ENCODE measurements at regions not wholly inside any gene's neighbourhood (a gene's known extent, or its start where the extent isn't known, plus 50 kb on each side); places are given as distances from the start of the nearest gene placed in this dataset.

DNA sequence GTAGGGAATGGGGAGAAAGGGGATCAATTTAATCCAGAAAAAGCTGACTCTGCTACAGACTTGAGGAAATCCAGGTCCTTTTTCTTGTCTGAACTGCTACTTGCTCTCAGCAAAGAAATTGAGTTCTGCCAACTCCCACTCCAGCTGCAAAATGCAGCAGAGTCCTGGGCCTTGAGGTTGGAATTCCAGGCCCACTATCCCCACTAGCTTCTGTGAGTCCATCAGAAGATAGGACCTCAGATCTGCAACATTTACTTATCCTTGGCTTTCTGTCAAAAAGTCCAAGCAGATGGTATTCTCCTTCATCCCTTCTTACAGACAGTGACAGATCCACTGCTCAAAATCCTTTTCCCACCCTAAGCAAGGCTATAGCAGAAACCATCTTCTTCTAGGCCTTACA, 219.2 kb downstream of the ARHGAP12 start:
- no peak for DNase-seq (ENCODE audit: low read depth in 2 of 2)

DNA sequence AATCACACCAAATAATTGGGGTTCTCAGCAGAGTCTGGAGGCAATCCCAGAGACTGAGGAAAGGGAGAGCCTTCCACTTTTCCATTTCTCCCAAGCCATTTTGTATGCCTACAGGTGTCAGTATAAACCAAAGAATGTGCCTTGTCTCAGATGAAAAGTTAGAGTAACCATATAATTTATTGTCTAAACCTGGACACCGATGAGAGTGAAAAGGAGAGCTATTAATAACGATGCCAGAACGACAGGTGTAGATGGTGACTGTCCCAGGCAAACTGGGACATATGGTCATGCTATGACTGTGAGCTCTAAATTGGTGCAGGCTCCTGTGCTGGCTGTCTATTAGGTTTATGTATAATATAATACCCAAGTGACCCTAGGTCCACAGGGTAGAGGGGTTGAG, 219.6 kb downstream of the ARHGAP12 start:
- DNase-seq (ENCODE audit: low read depth in 2 of 2) = no peak

DNA sequence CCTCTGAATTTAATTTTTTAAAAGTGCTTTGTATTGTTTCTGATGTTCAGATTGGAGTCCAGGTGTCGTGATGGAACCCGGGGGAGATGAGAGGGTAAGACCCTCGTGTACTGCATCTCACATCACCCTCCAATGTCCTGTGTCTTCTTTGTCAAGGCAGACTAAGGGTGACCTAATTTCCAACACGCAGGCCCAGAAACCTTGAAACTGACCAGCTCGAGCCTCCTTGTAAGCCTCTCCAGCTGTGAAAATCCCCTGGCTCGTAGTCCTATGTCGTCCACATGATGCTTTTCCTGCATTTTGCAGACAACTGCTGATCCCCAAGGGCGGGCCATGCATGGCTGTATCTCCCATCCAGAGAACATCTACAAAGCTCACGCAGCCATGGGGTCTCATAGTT, 220.2 kb downstream of the ARHGAP12 start:
- no peak for DNase-seq (ENCODE audit: low read depth in 2 of 2)

DNA sequence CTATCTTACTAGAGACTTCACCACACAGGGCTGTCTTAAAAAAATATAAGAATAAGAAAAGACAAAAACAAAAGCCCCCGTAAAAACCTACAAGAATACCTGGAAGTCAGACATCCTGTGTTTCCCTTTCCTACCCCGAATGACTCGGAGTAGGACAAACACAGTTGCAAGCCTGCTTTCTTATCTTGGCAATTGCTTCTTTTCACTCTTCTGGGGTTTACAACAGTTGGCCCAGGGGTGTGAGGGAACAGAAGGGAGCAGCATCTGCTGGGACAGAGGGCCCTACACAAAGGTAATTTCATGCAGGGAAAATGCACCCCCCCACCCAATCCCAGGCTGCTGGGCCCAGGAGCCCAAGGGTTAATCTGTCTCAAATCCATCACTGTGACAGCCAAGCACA, 220.6 kb downstream of the ARHGAP12 start:
- no peak for DNase-seq (ENCODE audit: low read depth in 2 of 2)

DNA sequence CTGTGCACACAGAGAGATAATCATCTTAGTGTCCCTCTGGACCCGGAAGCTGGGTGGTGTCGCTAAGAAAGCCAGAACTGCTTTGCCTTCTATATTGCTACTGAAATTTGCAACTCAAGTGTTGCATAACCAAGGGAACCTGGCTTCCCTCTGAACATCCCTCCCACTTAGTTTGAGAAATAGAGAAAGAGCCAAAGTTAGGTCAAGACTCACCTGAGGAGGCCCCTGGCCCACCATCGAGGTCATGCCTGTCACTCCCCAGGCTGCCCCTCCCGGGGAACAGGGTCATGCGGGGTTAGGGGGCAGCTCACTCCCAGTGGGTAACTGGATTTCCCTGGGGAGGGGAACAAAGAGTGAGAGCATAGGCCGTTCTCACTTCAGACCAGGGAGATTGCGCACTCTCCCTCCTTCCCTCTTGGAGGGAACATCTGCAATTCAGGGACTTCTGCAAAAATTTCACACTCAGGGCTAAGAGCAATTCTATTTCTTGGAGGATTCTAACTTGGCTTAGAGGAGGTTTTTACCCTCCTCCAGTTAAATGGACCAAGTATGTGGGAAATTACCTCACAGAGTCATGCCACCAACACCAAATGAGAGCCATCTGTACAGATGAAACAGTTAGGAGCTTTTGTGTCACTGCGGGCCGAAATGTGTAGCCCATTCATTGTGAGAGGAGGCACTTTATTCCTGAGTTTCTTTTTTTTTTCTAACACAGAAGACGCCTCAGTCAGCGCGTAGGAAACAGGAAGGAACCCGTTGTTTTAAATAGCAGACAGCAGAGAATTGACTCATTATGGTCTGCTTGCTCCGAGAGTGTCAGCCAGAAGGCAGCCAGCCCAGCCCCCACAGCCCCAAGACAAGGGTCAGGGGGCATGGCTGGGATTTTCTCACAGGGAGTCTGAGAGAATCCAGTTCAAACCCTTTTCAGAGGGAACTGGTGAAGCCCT, 221.3 kb downstream of the ARHGAP12 start:
- no peak for DNase-seq (ENCODE audit: low read depth in 2 of 2)

DNA sequence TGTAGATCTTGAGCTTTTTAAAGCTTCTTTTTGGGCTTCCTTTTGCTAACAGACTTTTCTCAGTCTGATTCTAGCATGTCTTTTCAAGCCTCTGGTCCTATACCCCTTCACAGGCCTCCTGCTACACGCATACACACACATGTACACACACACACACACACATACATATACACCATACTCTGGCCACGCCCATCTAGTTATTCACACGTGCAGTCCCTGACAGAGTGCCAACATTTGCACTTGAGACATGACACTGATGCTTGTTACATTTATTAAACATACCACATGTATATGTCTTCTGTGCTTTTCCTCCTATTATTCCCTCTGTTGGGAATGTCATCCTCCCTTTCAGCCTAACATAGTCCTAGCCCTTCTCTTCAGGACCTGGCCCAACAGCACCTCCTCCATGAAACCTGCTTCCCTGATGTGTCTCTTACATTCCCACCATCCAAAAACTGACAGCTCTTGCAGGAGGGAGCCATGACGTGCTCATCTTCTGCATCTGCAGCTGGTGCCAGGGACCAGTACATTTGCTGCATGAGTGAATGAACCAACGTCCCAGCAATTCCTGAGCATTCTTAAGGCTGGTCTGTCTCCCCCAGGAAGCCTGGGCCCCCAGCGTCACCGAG, 222.1 kb downstream of the ARHGAP12 start:
- DNase-seq (ENCODE audit: low read depth in 2 of 2) = no peak

DNA sequence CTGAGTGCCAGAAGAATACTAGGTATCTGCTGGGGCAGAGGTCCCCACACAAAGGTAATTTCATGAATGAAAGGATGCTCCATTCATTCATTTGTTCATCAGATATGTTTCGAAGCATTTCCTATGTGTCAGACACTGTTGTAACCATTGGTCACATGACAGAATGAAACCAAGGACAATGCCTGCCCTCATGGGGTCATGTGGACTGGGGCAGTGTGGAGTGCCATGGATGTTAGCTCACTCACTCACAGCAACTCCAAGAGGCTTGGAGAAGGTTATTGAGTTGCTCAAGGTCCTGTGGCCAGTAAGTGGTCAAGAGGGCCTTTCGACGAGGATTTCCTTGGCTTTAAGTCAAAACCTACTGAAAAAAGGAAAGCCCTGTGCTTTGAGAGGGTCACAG, 223.5 kb downstream of the ARHGAP12 start:
- DNase-seq (ENCODE audit: low read depth in 2 of 2) = no peak

DNA sequence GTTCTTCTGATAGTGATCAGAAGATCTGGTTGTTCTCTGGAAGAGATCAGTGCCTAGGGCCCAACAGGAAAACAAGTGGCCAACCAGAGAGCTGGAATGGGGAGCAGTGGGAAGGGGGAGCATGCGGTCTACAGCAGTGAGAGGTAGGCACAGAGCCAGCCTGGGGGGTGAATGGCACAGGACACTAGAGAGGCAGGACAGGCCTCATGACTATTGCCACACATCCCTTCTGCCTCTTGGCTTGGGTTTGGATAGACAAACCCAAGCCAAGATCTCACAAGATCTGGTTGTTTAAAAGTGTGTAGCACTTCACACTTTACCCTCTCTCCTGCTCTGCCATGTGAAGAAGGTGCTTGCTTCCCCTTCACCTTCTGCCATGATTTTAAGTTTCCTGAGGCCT, 224.4 kb downstream of the ARHGAP12 start:
- DNase-seq (ENCODE audit: low read depth in 2 of 2) = no peak

DNA sequence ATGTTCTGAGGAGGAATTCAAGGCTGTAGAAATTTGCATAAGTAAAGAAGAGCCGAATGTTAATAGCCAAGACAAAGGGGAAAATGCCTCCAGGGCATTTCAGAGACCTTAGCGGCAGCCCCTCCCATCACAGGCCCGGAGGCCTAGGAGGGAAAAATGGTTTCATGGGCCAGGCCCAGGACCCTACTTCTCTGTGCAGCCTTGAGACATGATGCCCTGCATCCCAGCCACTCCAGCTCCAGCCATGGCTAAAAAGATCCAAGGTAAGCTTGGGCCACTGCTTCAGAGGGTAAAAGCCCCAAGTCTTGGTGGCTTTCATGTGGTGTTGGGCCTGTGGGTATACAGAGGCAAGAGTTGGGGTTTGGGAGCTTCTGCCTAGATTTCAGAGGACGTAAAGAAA, 225.7 kb downstream of the ARHGAP12 start:
- DNase-seq (ENCODE audit: low read depth in 2 of 2) = no peak

DNA sequence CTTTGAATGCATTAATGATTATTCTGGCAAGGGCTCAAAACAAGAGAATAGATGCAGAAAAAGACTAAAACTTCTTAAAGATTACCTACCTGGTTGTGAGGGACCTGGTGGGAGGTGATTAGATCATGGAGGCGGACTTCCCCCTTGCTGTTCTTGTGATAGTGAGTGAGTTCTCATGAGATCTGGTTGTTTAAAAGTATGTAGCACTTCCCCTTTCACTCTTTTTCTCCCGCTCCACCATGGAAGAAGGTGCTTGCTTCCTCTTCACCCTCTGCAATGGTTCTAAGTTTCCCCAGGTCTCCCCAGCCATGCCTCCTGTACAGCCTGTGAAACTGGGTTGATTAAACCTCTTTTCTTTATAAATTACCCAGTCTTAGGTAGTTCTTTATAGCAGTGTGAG, 226.6 kb downstream of the ARHGAP12 start:
- no peak for DNase-seq (ENCODE audit: low read depth in 2 of 2)

DNA sequence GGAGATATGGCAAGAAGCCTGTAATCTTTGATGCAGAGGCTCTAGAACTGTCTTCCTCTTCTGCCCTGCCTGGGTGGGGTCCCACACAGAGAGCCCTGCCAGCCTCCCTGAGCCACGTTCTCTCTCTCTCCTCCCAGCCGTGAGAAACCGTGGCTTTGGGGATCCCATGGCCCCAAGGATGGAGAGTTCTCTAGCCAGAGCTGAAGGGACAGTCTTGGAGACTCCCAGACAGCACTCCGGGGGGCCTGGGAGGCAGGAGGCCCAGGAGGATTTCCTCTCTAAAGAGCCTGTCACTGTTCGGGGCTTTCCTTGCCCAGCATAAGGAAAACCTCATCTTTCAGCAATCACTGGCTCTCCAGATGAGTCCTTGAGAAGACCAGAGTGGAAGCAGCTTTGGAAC, 227.1 kb downstream of the ARHGAP12 start:
- no peak for DNase-seq (ENCODE audit: low read depth in 2 of 2)

DNA sequence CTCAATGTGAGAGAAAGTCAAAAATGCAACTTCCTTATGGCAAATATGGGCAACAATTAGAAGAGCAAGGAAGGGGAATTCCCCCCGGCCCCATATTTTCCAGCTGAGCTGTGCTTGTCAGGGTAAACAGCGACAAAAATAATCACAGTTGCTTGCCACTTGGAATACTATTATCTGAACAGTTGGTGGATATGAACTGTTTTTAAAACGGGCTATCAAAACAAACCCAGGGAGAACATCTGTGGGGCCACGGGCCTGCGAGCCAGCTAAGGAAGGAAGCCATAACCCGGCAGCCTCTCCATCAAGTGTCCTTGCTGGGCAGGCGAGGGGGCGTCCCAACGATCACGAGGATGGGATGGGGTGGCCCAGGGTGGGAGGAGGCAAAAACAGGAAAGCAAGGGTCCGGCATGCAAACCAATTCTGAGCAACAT, 228.4 kb downstream of the ARHGAP12 start:
- DNase-seq (ENCODE audit: low read depth in 2 of 2) = no peak

DNA sequence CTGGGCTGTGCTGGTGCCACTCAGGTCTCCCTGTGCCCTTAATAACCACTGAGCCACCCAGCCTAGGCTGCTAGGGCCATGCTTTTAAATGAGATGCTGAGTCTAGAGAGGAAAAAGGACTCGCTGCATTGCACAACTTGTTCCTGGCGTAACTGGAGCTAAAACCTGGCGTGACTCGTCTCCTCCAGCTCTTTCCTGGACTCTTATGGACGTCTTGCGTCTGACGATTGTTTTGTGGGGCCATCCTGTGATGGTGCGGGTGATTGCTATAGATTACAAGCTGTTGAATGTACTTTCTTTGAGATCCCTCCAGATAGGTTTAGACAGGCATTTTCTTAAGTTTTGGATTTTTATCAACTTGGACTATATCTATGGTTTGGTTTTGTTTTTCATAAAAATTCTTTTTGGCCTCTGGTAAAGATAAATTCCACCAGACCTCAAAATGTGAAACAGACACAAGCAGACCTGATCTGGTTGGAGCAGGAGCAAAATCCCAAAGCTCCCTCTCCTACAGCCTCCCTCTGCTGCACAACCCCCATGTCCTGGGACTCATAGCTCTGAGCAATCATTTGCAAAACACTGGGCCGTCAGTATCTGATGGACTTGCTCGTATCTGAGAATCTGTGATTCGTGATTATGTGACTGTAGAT, 230.3 kb downstream of the ARHGAP12 start:
- DNase-seq (ENCODE audit: low read depth in 2 of 2) = no peak

DNA sequence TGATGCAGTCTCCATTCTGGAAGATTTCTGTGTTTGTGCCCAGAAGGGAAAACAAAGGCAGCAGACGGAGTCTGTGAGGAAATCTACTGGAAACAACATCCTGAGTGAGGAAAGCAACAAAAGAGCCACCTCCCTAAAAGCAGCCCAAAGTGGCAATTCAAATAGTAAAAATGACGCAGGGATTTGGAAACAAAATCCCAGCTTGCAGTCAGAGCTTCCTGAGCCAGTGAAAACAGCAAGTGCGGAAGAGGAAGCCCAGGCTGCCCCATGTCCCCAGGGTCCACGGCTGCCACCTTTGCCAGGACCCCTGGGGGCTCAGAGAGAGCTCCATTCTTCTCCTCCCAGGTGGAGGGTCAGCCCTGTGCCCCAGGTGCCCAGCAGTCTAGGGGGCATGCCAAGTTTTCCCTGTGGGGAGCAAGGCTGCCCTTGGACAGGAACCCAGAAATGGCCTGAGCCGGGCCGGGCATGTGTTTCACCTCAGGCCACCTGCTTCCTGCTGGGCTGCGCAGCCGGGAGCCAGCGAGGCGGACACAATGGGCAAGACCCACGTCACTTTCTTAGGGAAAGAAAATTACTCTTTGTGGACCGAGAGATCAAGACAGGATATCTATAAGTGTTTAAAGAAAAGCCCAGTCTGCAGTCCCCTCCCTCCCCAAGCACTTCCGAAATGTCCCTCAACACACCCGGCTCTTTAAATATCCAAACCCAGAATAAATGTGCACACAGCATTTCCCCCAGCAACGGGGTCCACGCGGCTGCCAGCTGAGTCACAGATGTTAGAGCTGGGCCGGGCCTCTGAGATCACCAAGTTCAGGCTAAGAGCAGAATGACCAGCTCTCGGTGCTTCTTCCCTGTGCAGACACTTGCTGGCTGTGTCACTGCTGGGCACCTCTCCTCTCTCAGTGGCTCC, 231.1 kb downstream of the ARHGAP12 start:
- no peak for DNase-seq (ENCODE audit: low read depth in 2 of 2)

DNA sequence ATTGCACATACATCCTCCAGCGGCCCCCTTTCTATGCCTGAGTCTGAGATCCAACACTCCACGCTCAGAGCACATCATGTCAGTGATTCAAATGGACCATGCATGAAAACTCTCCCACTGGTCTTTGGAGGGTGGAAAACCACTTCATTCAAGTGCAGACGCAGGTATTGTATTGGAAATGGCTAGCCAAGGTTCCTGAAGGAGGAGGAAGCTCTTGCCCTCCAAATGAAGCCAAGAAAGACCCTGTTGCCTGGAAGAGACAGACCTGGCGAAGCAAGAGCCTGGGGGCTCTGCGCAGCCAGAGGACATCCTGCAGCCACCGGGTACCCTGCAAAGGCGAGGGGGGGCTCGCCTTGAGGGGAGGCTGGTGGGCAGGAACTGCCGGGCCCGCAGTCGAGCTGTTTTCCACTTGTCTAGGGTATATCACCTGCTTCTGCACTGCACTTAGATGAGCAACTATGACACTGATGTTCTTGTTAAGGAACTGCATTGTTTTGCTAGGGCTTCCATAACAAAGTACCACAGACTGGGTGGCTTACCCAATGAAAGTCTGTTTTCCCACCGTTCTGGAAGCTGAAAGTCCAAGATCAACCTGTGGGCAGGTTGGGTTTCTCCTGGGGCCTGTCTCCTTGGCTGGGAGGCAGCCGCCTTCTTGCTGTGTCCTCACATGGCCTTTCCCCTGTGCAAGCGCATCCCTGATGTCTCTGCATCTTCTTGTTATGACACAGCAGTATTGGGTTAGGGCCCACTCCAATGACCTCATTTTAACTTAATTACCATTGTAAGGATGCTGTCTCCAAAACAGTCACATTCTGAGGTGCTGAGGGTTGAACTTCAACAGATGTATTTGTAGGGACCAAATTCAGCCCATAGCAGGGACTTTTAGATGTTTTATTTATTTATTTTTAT, 233.4 kb downstream of the ARHGAP12 start:
- no peak for DNase-seq (ENCODE audit: low read depth in 2 of 2)

DNA sequence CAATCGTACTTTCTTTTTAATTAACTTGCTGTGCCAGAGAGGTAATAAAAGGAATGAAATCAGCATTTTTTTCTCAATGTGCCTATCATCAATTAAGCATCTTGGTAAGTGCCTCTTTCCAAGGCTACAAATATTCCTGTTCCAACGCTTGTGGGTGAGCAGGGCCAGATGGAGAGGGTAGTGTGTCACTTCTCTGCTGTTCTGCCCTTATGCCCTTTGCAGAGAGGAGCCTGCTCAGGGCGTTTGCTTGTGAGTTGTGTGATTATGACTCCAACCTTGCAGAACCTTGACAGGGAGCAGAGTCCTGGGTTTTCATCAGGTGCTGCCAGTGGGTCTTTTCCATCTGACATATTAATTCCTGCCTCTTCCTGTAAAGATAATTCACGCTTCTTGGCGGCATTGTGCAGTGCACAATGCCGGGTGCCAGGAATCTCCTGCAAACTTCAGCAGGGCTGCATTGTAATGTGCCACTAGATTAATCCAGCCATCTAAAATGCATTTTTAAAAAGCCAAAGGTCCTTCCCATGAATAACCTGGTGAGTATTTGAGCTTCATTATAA, 234.4 kb downstream of the ARHGAP12 start:
- no peak for DNase-seq (ENCODE audit: low read depth in 2 of 2)

DNA sequence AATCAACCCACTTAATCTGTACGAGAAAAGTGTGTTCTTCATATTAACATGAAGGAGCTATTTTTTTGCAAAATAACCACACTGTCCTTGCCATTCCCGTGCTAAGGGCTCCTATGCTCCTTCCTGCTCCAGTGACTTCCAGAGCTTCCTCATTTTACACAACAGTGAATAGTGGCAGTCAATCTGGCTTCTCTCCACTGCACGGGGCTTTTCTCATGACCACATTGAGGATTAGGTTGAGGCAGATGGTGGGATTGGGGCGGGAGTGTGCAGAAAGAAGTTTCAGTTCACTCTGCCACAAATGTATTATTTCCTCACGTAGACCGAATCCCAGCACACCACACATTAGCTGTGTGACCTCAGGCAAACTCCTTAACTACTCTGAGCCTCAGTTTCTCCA, 235.1 kb downstream of the ARHGAP12 start:
- no peak for DNase-seq (ENCODE audit: low read depth in 2 of 2)

DNA sequence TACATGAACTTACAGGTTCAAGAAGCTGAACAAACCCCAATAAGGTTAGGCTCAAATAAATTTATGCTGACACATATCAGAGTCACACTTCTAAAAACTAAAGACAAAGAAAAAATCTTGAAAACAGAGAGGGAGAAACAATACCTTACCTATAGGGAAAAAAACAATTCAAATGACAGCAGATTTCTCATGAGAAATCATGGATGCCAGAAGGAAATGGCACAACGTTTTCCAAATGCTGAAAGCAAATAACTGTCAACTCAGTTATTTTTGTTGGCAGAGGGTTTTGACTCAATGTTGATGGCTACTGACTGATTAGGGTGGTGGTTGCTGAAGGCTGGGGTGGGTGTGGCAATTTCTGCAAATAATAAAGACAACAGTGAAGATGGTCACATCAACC, 239.4 kb downstream of the ARHGAP12 start:
- DNase-seq (ENCODE audit: low read depth in 2 of 2) = no peak

DNA sequence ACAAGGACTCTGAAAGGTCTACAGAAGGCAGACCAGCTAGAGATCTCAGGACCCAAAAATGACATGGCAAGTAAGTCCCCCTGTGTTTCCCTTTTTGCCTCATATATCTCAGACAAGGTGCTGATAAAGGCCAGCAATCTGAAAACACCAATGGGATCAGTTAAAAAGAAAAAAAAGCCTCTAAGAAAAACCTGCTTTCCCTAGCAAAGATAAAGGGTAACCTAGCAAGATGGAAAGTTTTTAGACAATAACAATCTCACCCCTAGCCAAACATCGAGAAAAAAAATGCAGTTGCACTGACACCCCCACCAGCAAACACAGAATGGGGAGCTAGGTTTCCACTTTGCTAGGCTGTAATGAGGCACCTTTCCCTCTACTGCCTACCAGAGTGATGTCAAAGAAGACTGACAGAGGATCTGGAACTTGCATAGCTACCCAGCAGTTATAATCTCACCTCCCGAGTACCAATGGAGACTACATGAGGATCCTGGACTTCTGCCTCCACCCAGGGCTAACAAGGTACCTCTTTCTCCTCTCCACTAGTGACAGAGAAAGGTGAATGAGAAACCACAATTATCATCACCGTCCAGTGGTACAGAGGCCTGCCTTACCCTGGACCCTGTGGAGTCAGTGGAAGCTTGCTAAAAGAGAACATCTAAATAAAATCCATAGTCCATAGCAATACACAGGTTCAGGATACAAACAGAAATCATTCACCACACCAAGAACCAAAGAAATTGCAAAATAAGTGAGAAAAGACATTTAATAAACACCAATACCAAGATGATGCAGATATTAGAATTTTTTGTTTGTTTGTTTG, 240.8 kb downstream of the ARHGAP12 start:
- no peak for DNase-seq (ENCODE audit: low read depth in 2 of 2)

All from stimulated activated CD8-positive, alpha-beta memory T cell treated with anti-CD3 and anti-CD28 coated beads, Interleukin-15, amount 100 ng/mL, for 4 hours (primary cell).